ENCODE measurements at regions not wholly inside any gene's neighbourhood (a gene's known extent, or its start where the extent isn't known, plus 50 kb on each side); places are given as distances from the start of the nearest gene placed in this dataset.
"Not testable (repeated sequence)": the region's sequence is repeated elsewhere in the genome, so short reads cannot be mapped to it uniquely, and the experiment has no call there.

DNA sequence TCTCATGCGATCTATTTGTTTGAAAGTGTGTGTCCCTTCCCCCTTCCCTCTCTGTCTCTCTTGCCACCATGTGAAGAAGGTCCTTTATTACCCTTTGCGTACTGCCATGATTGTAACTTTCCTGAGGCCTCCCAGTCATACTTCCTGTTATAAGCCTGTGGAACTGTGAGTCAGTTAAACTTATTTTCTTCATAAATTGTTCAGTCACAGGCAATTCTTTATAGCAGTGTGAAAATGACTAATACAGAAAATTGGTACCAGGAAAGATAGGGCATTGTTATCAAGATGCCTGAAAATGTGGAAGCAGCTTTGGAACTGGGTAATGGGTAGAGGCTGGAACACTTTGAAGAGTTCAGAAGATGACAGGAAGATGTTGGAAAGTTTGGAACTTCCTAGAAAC, 743.7 kb upstream of the NECTIN3 start:
- no peak overlapping the region for H3K9ac ChIP-seq
- H3K27me3 ChIP-seq (ENCODE audit: insufficient read depth, low read depth) = no peaks in the 10 kb centered on the region
- H3K4me3 ChIP-seq (IDR thresholded peaks at IDR 0.05; ENCODE audit: insufficient read depth, low read depth, low read length) = no peak overlapping the region
- H4K20me1 ChIP-seq (ENCODE audit: insufficient read depth) = no peaks in the 10 kb centered on the region
- TF ChIP-seq, protein P1, sequence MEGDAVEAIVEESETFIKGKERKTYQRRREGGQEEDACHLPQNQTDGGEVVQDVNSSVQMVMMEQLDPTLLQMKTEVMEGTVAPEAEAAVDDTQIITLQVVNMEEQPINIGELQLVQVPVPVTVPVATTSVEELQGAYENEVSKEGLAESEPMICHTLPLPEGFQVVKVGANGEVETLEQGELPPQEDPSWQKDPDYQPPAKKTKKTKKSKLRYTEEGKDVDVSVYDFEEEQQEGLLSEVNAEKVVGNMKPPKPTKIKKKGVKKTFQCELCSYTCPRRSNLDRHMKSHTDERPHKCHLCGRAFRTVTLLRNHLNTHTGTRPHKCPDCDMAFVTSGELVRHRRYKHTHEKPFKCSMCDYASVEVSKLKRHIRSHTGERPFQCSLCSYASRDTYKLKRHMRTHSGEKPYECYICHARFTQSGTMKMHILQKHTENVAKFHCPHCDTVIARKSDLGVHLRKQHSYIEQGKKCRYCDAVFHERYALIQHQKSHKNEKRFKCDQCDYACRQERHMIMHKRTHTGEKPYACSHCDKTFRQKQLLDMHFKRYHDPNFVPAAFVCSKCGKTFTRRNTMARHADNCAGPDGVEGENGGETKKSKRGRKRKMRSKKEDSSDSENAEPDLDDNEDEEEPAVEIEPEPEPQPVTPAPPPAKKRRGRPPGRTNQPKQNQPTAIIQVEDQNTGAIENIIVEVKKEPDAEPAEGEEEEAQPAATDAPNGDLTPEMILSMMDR (conservative IDR thresholded peaks at IDR 0.05; ENCODE audit: low read depth, low read length) = no peak
- H2AFZ ChIP-seq (ENCODE audit: low read depth) = no peak overlapping the region
- H3K4me1 ChIP-seq (ENCODE audit: low read depth, poor library complexity, severe bottlenecking) = no peaks in the 10 kb centered on the region
- no peaks in the 10 kb centered on the region for H3K79me2 ChIP-seq (ENCODE audit: insufficient read depth, low read depth)
- no peak overlapping the region for H3K4me2 ChIP-seq
- H3K36me3 ChIP-seq (ENCODE audit: insufficient read depth) = no peaks in the 10 kb centered on the region
- H3K27ac ChIP-seq = no peak overlapping the region

DNA sequence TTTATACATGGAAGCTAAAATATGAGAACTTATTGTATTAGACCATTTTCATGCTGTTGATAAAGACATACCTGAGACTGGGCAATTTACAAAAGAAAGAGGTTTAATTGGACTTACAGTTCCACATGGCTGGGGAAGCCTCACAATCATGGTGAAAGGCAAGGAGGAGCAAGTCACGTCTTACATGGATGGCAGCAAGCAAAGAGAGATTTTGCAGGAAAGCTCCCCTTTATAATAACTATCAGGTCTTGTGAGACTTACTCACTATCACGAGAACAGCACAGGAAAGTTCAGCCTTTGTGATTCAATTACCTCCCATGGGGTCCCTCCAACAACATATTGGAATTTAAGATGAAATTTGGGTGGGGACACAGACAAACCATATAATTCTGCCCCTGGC, 740.1 kb upstream of the NECTIN3 start:
- H3K4me3 ChIP-seq (IDR thresholded peaks at IDR 0.05; ENCODE audit: insufficient read depth, low read depth, low read length) = not testable (repeated sequence)

DNA sequence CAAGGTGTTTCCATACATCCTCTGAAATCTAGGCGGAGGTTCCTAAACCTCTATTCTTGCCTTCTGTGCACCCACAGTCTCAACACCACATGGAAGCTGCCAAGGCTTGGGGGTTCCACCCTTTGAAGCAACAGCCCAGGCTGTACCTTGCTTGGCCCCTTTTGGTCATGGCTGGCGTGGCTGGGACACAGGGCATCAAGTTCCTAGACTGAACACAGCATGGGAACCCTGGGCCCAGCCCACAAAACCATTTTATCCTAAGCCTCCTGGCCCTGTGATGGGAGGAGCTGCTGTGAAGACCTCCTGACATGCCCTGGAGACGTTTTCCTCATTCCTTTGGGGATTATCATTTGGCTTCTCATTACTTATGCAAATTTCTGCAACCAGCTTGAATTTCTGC, 739.0 kb upstream of the NECTIN3 start:
- Histone ChIP-seq H3K4me2 (no peak overlapping the region), H3K4me3 (IDR thresholded peaks at IDR 0.05; ENCODE audit: insufficient read depth, low read depth, low read length) (no peak overlapping the region), H3K9ac (no peak overlapping the region), H3K36me3 (ENCODE audit: insufficient read depth) (no peaks in the 10 kb centered on the region), H3K27me3 (ENCODE audit: insufficient read depth, low read depth) (no peaks in the 10 kb centered on the region), H3K79me2 (ENCODE audit: insufficient read depth, low read depth) (no peaks in the 10 kb centered on the region), H4K20me1 (ENCODE audit: insufficient read depth) (no peaks in the 10 kb centered on the region), H3K4me1 (ENCODE audit: low read depth, poor library complexity, severe bottlenecking) (no peaks in the 10 kb centered on the region), H3K27ac (no peak overlapping the region), H2AFZ (ENCODE audit: low read depth) (no peak overlapping the region)
- TF ChIP-seq, protein P1 (conservative IDR thresholded peaks at IDR 0.05; ENCODE audit: low read depth, low read length) = no peak

More for the DNA sequence above, 740.1 kb upstream of the NECTIN3 start:
- H3K27ac ChIP-seq; H2AFZ ChIP-seq (ENCODE audit: low read depth); H3K4me2 ChIP-seq; H3K36me3 ChIP-seq (ENCODE audit: insufficient read depth); H3K79me2 ChIP-seq (ENCODE audit: insufficient read depth, low read depth); H3K27me3 ChIP-seq (ENCODE audit: insufficient read depth, low read depth); H3K9ac ChIP-seq; H3K4me1 ChIP-seq (ENCODE audit: low read depth, poor library complexity, severe bottlenecking); H4K20me1 ChIP-seq (ENCODE audit: insufficient read depth): not testable (repeated sequence)

DNA sequence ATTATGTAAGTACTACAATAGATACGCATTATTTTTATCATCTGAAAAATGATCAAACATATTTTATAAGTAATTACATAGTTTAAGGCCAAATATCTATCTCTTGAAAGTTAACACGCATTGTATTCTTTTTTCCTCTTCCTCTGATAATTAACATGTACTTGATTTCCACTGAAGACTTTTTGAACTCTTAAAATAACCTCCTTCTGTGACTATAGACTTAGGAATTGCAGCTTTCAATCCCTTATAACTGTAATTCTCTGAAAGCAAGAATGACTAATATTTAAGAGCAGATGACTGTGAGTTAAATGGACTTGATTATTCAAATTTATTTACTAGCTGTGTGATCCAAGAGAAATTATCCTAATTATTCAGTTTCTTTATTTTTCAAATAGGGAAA, 730.6 kb upstream of the NECTIN3 start:
- Histone ChIP-seq H3K27ac (no peak overlapping the region), H3K4me2 (no peak overlapping the region), H3K9ac (no peak overlapping the region), H2AFZ (ENCODE audit: low read depth) (no peak overlapping the region), H4K20me1 (ENCODE audit: insufficient read depth) (no peaks in the 10 kb centered on the region), H3K79me2 (ENCODE audit: insufficient read depth, low read depth) (no peaks in the 10 kb centered on the region), H3K27me3 (ENCODE audit: insufficient read depth, low read depth) (no peaks in the 10 kb centered on the region), H3K36me3 (ENCODE audit: insufficient read depth) (no peaks in the 10 kb centered on the region), H3K4me1 (ENCODE audit: low read depth, poor library complexity, severe bottlenecking) (no peaks in the 10 kb centered on the region), H3K4me3 (IDR thresholded peaks at IDR 0.05; ENCODE audit: insufficient read depth, low read depth, low read length) (no peak overlapping the region)
- TF ChIP-seq, protein P1 (conservative IDR thresholded peaks at IDR 0.05; ENCODE audit: low read depth, low read length) = no peak

DNA sequence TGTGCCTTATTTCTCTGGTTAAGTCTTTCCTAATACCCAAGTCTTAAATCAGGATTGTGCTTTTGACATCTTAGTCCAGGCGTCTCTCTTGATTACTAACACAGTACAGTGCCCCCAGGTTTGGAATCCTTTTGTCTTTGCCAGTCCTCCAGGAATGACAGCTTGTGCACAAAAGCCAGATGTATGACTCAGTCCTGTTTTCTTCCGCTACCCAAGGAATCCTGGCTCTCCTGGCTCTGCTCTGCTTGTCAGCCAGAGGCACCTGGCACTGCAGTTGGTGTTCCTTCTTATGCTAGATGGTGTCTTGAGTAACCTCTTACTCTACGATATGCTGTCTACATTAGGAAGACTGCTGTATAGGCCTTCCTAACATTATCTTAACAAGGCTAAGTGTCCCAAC, 728.2 kb upstream of the NECTIN3 start:
- H3K4me1 ChIP-seq (ENCODE audit: low read depth, poor library complexity, severe bottlenecking) = no peaks in the 10 kb centered on the region
- no peaks in the 10 kb centered on the region for H4K20me1 ChIP-seq (ENCODE audit: insufficient read depth)
- TF ChIP-seq, protein P1 (conservative IDR thresholded peaks at IDR 0.05; ENCODE audit: low read depth, low read length) = no peak
- no peak overlapping the region for H3K4me2 ChIP-seq
- no peak overlapping the region for H3K4me3 ChIP-seq (IDR thresholded peaks at IDR 0.05; ENCODE audit: insufficient read depth, low read depth, low read length)
- H3K9ac ChIP-seq = no peak overlapping the region
- H3K79me2 ChIP-seq (ENCODE audit: insufficient read depth, low read depth) = no peaks in the 10 kb centered on the region
- H3K27me3 ChIP-seq (ENCODE audit: insufficient read depth, low read depth) = no peaks in the 10 kb centered on the region
- no peaks in the 10 kb centered on the region for H3K36me3 ChIP-seq (ENCODE audit: insufficient read depth)
- H2AFZ ChIP-seq (ENCODE audit: low read depth) = no peak overlapping the region
- H3K27ac ChIP-seq = no peak overlapping the region
